Right lobe of liver (tissue), 6 donors: ENCODE measurements at regions not wholly inside any gene's neighbourhood (a gene's known extent, or its start where the extent isn't known, plus 50 kb on each side); places are given as distances from the start of the nearest gene placed in this dataset.

Experiments
- ATAC-seq, 4 donors: fragments of 200-7000 bp; cut with Tn5 transposase; one replicate each; pipeline ENCODE4 v1.9.1; 2020; ENCODE audit warnings: mild to moderate bottlenecking in 4 of 4, moderate library complexity in 4 of 4
- DNase-seq, 3 donors: peaks; one replicate each; pipeline ENCODE4 v3.0.0-alpha.2; 2020
- H3K27ac ChIP-seq, 3 donors: fragments of 200-600 bp; one replicate each; pipeline ENCODE4 v1.8.0; 2022
- H3K27me3 ChIP-seq, 2 donors: fragments of 200-600 bp; one replicate each; pipeline ENCODE4 v1.8.0; 2022
- H3K36me3 ChIP-seq, 4 donors: fragments of 200-600 bp; sonication (generic) in 1 of 4; one replicate each; pipeline versions ENCODE4 v1.5.1 to v1.8.0; 2017 to 2022; ENCODE audit warnings: control low read depth in 1 of 4
- H3K4me1 ChIP-seq, 4 donors: fragments of 200-600 bp; sonication (generic) in 1 of 4; one replicate each; pipeline versions ENCODE4 v1.5.1 to v1.8.0; 2017 to 2022; ENCODE audit warnings: control low read depth in 1 of 4
- H3K4me3 ChIP-seq, 3 donors: fragments of 200-600 bp; one replicate each; pipeline ENCODE4 v1.8.0; 2022
- H3K9me3 ChIP-seq, 4 donors: fragments of 200-600 bp; sonication (generic) in 1 of 4; one replicate each; pipeline versions ENCODE4 v1.5.1 to v1.8.0; 2017 to 2022; ENCODE audit warnings: control low read depth in 1 of 4
- CTCF ChIP-seq, 4 donors: fragments of 200-600 bp in 3 of 4; fragments of 450-650 bp in 1 of 4; IDR thresholded peaks; one replicate each; pipeline versions ENCODE4 v1.5.1 to v1.8.0; 2016 to 2022; ENCODE audit warnings: antibody characterized with exemption in 4 of 4, mild to moderate bottlenecking in 2 of 4
- POLR2A ChIP-seq: fragments of 450-650 bp; IDR thresholded peaks from one replicate; pipeline ENCODE4 v1.6.1; 2017; ENCODE audit warnings: antibody characterized with exemption, mild to moderate bottlenecking
- WGBS: methylation state at CpG from one replicate; pipeline ENCODE4 v1.1.6; 2018; ENCODE audit warnings: low coverage, low lambda C conversion rate; ENCODE audit not compliant: insufficient coverage; ENCODE audit errors: missing lambda C conversion rate; 5-methylcytosine and 5-hydroxymethylcytosine counted together
- intact Hi-C, 2 donors: fragments of 100-400 bp; cut with DNase I; formaldehyde crosslinking; loops; one replicate each; pipeline versions ENCODE4 v1.11.2 to v1.14.1; 2022
- donor health status: DM: no; HTN: yes; CAD: no.
- donor health status: DM: no; HTN: no; CAD: no.
- donor health status: DM: no; HTN: no; CAD: no.
- donor health status: DM: no; HTN: yes; CAD: no.
- donor health status: DM: no; HTN: yes; CAD: no.

DNA sequence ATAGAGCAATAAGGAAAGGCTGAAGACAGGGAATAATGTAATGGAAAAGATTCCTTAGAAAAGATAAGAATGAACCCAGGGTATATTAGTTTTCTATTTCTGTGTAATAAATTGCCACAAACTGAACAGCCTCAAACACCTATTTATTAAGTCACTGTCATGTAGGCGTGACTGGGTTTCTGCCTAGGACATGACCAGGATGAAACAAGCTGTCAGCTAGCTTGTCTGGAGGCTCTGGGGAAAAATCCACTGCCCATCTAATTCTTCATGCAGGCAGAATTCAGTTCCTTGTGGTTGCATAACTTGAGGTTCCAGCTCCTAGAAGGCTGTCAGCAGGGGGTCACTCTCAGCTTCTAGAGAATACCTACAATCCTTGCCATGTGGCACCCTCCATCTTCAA lies 277.7 kb downstream of the TMA16 start:
- intact Hi-C loops: no loop called here
- WGBS: 27% methylated on average over 1 of the region's 1 CpG

GRCh38 chr4:163773940-163774339 lies 279.4 kb downstream of the TMA16 start:
- Histone ChIP-seq H3K36me3 (no peaks in the 10 kb centered on the region), H3K27ac (no peak overlapping the region), H3K4me1 (no peaks in the 10 kb centered on the region), H3K9me3 (no peaks in the 10 kb centered on the region), H3K27me3 (peaks cover 0 to 3% of the 10 kb centered on the region in 2 donors), H3K4me3 (no peak overlapping the region)
- no peak for TF ChIP-seq CTCF (IDR thresholded peaks at IDR 0.05)
- no peak for TF ChIP-seq POLR2A
- intact Hi-C loops: no loop called here
- ATAC-seq (no peak), DNase-seq (no peak)

More for the DNA sequence above, 277.7 kb downstream of the TMA16 start:
- ATAC-seq (no peak), DNase-seq (no peak)
- Histone ChIP-seq H3K27ac (no peak overlapping the region), H3K9me3 (no peaks in the 10 kb centered on the region), H3K4me1 (no peaks in the 10 kb centered on the region), H3K36me3 (no peaks in the 10 kb centered on the region), H3K27me3 (peaks cover 0 to 1% of the 10 kb centered on the region in 2 donors), H3K4me3 (no peak overlapping the region)
- TF ChIP-seq CTCF (IDR thresholded peaks at IDR 0.05) (no peak), POLR2A (no peak)

- 29% methylated on average over 1 of the region's 1 CpG for WGBS
- DNase-seq: no peak
- no peak for ATAC-seq
- Histone ChIP-seq H3K27me3 (peaks cover 0 to 3% of the 10 kb centered on the region in 2 donors), H3K9me3 (no peaks in the 10 kb centered on the region), H3K27ac (no peak overlapping the region), H3K36me3 (no peaks in the 10 kb centered on the region), H3K4me1 (no peaks in the 10 kb centered on the region), H3K4me3 (no peak overlapping the region)
- intact Hi-C loops: no loop called here
- TF ChIP-seq CTCF (IDR thresholded peaks at IDR 0.05) (no peak), POLR2A (no peak)
Observed at GRCh38 chr4:163776957-163777356, 282.5 kb downstream of the TMA16 start.

- TF ChIP-seq CTCF (IDR thresholded peaks at IDR 0.05) (no peak), POLR2A (no peak)
- no peaks in the 10 kb centered on the region for H3K4me1 ChIP-seq
- H3K9me3 ChIP-seq: no peaks in the 10 kb centered on the region
- no peak overlapping the region for H3K27ac ChIP-seq
- intact Hi-C loops: no loop called here
- ATAC-seq: no peak
- peaks cover 0 to 3% of the 10 kb centered on the region in 2 donors for H3K27me3 ChIP-seq
- 38% methylated on average over 2 of the region's 2 CpGs for WGBS
- no peak overlapping the region for H3K4me3 ChIP-seq
- no peaks in the 10 kb centered on the region for H3K36me3 ChIP-seq
- no peak for DNase-seq
Observed at GRCh38 chr4:163781726-163782125, 287.2 kb downstream of the TMA16 start.

- DNase-seq: no peak
- Histone ChIP-seq H3K9me3 (no peaks in the 10 kb centered on the region), H3K27me3 (no peaks in the 10 kb centered on the region), H3K4me3 (no peak overlapping the region), H3K4me1 (no peaks in the 10 kb centered on the region), H3K36me3 (no peaks in the 10 kb centered on the region), H3K27ac (no peak overlapping the region)
- WGBS: 46% methylated on average over 3 of the region's 3 CpGs
- intact Hi-C loops: no loop called here
- no peak for ATAC-seq
- no peak for TF ChIP-seq POLR2A
- TF ChIP-seq CTCF (IDR thresholded peaks at IDR 0.05): no peak
Observed at GRCh38 chr4:163790231-163790630, 295.7 kb downstream of the TMA16 start.
